ENCODE measurements at regions not wholly inside any gene's neighbourhood (a gene's known extent, or its start where the extent isn't known, plus 50 kb on each side); places are given as distances from the start of the nearest gene placed in this dataset.

GRCh38 chr1:43072314-43072713, 99.8 kb downstream of the EBNA1BP2 start:
- Mint-ChIP-seq H3K27ac (no peak overlapping the region), H3K9me3 (no peaks in the 10 kb centered on the region; the same call in 2 of the 3 replicates), H3K4me3 (no peak overlapping the region), H3K4me1 (peaks cover 30% of the 10 kb centered on the region), H3K36me3 (ENCODE audit: low read depth) (no peaks in the 10 kb centered on the region), H3K27me3 (ENCODE audit: insufficient read depth, low read depth, poor library complexity) (peaks cover 6% of the 10 kb centered on the region)
- Histone ChIP-seq H3K27ac (ENCODE audit: low read depth) (no peak overlapping the region), H3K4me2 (no peak overlapping the region), H3F3A (replicated peaks; ENCODE audit: low read depth) (peaks cover 10% of the 10 kb centered on the region; the same call in 1 of the 2 replicates), H3K27me3 (ENCODE audit: insufficient read depth) (0 out of 2 replicates have a peak, but pooled peaks cover 6% of the 10 kb centered on the region), H3K9me2 (ENCODE audit: insufficient read depth) (0 out of 2 replicates have a peak, but pooled peaks cover 4% of the 10 kb centered on the region), H3K36me3 (ENCODE audit: insufficient read depth) (no peaks in the 10 kb centered on the region), H2AFZ (no peak overlapping the region; the same call in 1 of the 2 replicates), H4K20me1 (replicated peaks; ENCODE audit: insufficient read depth) (no peaks in the 10 kb centered on the region), H3K4me1 (ENCODE audit: insufficient read depth) (peaks cover 22% of the 10 kb centered on the region), H3K79me2 (replicated peaks; ENCODE audit: insufficient read depth) (no peaks in the 10 kb centered on the region), H3K4me3 (no peak overlapping the region)
- TF ChIP-seq POLR2AphosphoS5 (IDR thresholded peaks at IDR 0.05; ENCODE audit: low read depth) (no peak), CTCF (conservative IDR thresholded peaks at IDR 0.05; ENCODE audit: low read depth in 2 of 2) (no peak), EZH2 (IDR thresholded peaks at IDR 0.05; ENCODE audit: low read depth, unreplicated experiment) (no peak), STAT1 (IDR thresholded peaks at IDR 0.05; ENCODE audit: unreplicated experiment) (no peak), ZNF114 (CRISPR knock-in tag; IDR thresholded peaks at IDR 0.05) (no peak), CREB1 (CRISPR knock-in tag; IDR thresholded peaks at IDR 0.05; ENCODE audit: low read depth) (no peak), NANOG (IDR thresholded peaks at IDR 0.05; ENCODE audit: borderline replicate concordance) (no peak), JUNB (IDR thresholded peaks at IDR 0.05; ENCODE audit: unreplicated experiment) (no peak), EZH2phosphoT487 (IDR thresholded peaks at IDR 0.05; ENCODE audit: unreplicated experiment) (no peak)
- TF ChIP-seq, protein P1, sequence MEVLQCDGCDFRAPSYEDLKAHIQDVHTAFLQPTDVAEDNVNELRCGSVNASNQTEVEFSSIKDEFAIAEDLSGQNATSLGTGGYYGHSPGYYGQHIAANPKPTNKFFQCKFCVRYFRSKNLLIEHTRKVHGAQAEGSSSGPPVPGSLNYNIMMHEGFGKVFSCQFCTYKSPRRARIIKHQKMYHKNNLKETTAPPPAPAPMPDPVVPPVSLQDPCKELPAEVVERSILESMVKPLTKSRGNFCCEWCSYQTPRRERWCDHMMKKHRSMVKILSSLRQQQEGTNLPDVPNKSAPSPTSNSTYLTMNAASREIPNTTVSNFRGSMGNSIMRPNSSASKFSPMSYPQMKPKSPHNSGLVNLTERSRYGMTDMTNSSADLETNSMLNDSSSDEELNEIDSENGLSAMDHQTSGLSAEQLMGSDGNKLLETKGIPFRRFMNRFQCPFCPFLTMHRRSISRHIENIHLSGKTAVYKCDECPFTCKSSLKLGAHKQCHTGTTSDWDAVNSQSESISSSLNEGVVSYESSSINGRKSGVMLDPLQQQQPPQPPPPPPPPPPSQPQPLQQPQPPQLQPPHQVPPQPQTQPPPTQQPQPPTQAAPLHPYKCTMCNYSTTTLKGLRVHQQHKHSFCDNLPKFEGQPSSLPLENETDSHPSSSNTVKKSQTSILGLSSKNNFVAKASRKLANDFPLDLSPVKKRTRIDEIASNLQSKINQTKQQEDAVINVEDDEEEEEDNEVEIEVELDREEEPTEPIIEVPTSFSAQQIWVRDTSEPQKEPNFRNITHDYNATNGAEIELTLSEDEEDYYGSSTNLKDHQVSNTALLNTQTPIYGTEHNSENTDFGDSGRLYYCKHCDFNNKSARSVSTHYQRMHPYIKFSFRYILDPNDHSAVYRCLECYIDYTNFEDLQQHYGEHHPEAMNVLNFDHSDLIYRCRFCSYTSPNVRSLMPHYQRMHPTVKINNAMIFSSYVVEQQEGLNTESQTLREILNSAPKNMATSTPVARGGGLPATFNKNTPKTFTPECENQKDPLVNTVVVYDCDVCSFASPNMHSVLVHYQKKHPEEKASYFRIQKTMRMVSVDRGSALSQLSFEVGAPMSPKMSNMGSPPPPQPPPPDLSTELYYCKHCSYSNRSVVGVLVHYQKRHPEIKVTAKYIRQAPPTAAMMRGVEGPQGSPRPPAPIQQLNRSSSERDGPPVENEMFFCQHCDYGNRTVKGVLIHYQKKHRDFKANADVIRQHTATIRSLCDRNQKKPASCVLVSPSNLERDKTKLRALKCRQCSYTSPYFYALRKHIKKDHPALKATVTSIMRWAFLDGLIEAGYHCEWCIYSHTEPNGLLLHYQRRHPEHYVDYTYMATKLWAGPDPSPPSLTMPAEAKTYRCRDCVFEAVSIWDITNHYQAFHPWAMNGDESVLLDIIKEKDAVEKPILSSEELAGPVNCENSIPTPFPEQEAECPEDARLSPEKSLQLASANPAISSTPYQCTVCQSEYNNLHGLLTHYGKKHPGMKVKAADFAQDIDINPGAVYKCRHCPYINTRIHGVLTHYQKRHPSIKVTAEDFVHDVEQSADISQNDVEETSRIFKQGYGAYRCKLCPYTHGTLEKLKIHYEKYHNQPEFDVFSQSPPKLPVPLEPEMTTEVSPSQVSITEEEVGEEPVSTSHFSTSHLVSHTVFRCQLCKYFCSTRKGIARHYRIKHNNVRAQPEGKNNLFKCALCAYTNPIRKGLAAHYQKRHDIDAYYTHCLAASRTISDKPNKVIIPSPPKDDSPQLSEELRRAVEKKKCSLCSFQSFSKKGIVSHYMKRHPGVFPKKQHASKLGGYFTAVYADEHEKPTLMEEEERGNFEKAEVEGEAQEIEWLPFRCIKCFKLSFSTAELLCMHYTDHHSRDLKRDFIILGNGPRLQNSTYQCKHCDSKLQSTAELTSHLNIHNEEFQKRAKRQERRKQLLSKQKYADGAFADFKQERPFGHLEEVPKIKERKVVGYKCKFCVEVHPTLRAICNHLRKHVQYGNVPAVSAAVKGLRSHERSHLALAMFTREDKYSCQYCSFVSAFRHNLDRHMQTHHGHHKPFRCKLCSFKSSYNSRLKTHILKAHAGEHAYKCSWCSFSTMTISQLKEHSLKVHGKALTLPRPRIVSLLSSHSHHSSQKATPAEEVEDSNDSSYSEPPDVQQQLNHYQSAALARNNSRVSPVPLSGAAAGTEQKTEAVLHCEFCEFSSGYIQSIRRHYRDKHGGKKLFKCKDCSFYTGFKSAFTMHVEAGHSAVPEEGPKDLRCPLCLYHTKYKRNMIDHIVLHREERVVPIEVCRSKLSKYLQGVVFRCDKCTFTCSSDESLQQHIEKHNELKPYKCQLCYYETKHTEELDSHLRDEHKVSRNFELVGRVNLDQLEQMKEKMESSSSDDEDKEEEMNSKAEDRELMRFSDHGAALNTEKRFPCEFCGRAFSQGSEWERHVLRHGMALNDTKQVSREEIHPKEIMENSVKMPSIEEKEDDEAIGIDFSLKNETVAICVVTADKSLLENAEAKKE (CRISPR knock-in tag; IDR thresholded peaks at IDR 0.05): no peak
- TF ChIP-seq, protein P2, sequence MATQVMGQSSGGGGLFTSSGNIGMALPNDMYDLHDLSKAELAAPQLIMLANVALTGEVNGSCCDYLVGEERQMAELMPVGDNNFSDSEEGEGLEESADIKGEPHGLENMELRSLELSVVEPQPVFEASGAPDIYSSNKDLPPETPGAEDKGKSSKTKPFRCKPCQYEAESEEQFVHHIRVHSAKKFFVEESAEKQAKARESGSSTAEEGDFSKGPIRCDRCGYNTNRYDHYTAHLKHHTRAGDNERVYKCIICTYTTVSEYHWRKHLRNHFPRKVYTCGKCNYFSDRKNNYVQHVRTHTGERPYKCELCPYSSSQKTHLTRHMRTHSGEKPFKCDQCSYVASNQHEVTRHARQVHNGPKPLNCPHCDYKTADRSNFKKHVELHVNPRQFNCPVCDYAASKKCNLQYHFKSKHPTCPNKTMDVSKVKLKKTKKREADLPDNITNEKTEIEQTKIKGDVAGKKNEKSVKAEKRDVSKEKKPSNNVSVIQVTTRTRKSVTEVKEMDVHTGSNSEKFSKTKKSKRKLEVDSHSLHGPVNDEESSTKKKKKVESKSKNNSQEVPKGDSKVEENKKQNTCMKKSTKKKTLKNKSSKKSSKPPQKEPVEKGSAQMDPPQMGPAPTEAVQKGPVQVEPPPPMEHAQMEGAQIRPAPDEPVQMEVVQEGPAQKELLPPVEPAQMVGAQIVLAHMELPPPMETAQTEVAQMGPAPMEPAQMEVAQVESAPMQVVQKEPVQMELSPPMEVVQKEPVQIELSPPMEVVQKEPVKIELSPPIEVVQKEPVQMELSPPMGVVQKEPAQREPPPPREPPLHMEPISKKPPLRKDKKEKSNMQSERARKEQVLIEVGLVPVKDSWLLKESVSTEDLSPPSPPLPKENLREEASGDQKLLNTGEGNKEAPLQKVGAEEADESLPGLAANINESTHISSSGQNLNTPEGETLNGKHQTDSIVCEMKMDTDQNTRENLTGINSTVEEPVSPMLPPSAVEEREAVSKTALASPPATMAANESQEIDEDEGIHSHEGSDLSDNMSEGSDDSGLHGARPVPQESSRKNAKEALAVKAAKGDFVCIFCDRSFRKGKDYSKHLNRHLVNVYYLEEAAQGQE (IDR thresholded peaks at IDR 0.05; ENCODE audit: unreplicated experiment): no peak
- ATAC-seq (no peak), DNase-seq (ENCODE audit: low spot score) (no peak)
